Endothelial cell of umbilical vein (primary cell): ENCODE measurements at regions not wholly inside any gene's neighbourhood (a gene's known extent, or its start where the extent isn't known, plus 50 kb on each side); places are given as distances from the start of the nearest gene placed in this dataset.

ENCODE experiments used
- BruUV-seq: library from RNA; stranded (reverse); fragments of 400-500 nt; replicated peaks from 2 replicates; lab custom pipeline; 2021; lab: Mats Ljungman, UMichigan
- CTCF ChIA-PET: fragments of 300-600, 350-600 bp; sonication (Branson Sonifier 250); formaldehyde crosslinking; loops from one replicate; lab custom pipeline; 2021; ENCODE audit warnings: antibody characterized with exemption, inconsistent platforms; lab: Charles Lee
- POLR2A ChIA-PET: fragments of 300-600, 350-600 bp; sonication (Branson Sonifier 250); formaldehyde crosslinking; loops from one replicate; lab custom pipeline; 2021; ENCODE audit warnings: antibody characterized with exemption, inconsistent platforms; lab: Charles Lee
- DNase-seq: peaks from one replicate; pipeline ENCODE4 v3.0.0-alpha.2; 2011; ENCODE audit warnings: low read depth, low spot score
- FAIRE-seq: peaks from 2 replicates; lab custom pipeline; 2011; peaks lifted over from hg19 to GRCh38; lab: Jason Lieb, UNC
- H2AFZ ChIP-seq: 2 replicates; pipeline ENCODE4 v1.6.0; 2012; ENCODE audit warnings: low read depth, low read length, control low read depth, inconsistent platforms
- H3K27ac ChIP-seq: 2 replicates; pipeline ENCODE4 v1.5.1; 2011; ENCODE audit warnings: low read depth, mild to moderate bottlenecking, control low read depth, low read length, moderate library complexity; ENCODE audit not compliant: insufficient read depth
- H3K27me3 ChIP-seq, 2 experiments: 2 replicates each; pipeline versions ENCODE4 v1.6.0 to v1.6.1; 2011; ENCODE audit warnings: low read length in 2 of 2, mixed read lengths in 1 of 2; ENCODE audit not compliant: control insufficient read depth in 2 of 2, insufficient read depth in 2 of 2
- H3K36me3 ChIP-seq, 2 experiments: 2 replicates in 1 of 2; 3 replicates in 1 of 2; pipeline ENCODE4 v1.5.1; 2011; ENCODE audit warnings: low read length in 2 of 2, mild to moderate bottlenecking in 1 of 2, moderate library complexity in 1 of 2; ENCODE audit not compliant: control insufficient read depth in 2 of 2, insufficient read depth in 2 of 2; ENCODE audit errors: extremely low read depth in 1 of 2
- H3K4me1 ChIP-seq: 3 replicates; pipeline ENCODE4 v1.5.1; 2011; ENCODE audit warnings: mild to moderate bottlenecking, low read length; ENCODE audit not compliant: control insufficient read depth, insufficient read depth; ENCODE audit errors: extremely low read depth
- H3K4me2 ChIP-seq: 2 replicates; pipeline ENCODE4 v1.6.1; 2011; ENCODE audit warnings: low read length, control low read depth, mixed read lengths; ENCODE audit not compliant: insufficient read depth
- H3K4me3 ChIP-seq, 3 experiments: fragments of 200-600 bp in 1 of 3; sonication (generic), shearing (Covaris generic) in 1 of 3; replicated peaks in 1 of 3; 2 replicates each; pipeline ENCODE4 v1.5.1; 2011 to 2016; ENCODE audit warnings: control low read depth in 3 of 3, low read length in 3 of 3, mild to moderate bottlenecking in 2 of 3, inconsistent platforms in 1 of 3, low read depth in 1 of 3, moderate library complexity in 1 of 3; ENCODE audit not compliant: insufficient read depth in 1 of 3
- H3K79me2 ChIP-seq: 2 replicates; pipeline ENCODE4 v1.6.0; 2012; ENCODE audit warnings: low read length, inconsistent platforms; ENCODE audit not compliant: control insufficient read depth, insufficient read depth
- H3K9ac ChIP-seq: replicated peaks from 2 replicates; pipeline ENCODE3; 2011; ENCODE audit warnings: low read length, control low read depth; ENCODE audit not compliant: insufficient read depth; ENCODE audit errors: extremely low read depth
- H3K9me1 ChIP-seq: replicated peaks from 3 replicates; pipeline ENCODE4 v1.6.0; 2011; ENCODE audit warnings: mild to moderate bottlenecking, low read length; ENCODE audit not compliant: control insufficient read depth, insufficient read depth; ENCODE audit errors: extremely low read depth
- H3K9me3 ChIP-seq: replicated peaks from 2 replicates; pipeline ENCODE4 v1.5.1; 2012; ENCODE audit warnings: low read length, inconsistent platforms; ENCODE audit not compliant: control insufficient read depth, insufficient read depth
- H4K20me1 ChIP-seq: replicated peaks from 2 replicates; pipeline ENCODE3; 2011; ENCODE audit warnings: mild to moderate bottlenecking, low read length; ENCODE audit not compliant: control insufficient read depth, insufficient read depth; ENCODE audit errors: extremely low read depth
- CTCF ChIP-seq, 2 donors: IDR thresholded peaks; 1 replicate in 1 of 2; 2 replicates in 1 of 2; pipeline ENCODE4 v1.5.1; 2011; ENCODE audit warnings: low read length in 2 of 2, mild to moderate bottlenecking in 2 of 2, moderate library complexity in 2 of 2, control low read depth in 1 of 2, inconsistent platforms in 1 of 2, low read depth in 1 of 2; ENCODE audit not compliant: insufficient read depth in 1 of 2; ENCODE audit errors: extremely low read depth in 1 of 2
- EZH2 ChIP-seq: IDR thresholded peaks from 2 replicates; pipeline ENCODE4 v1.6.1; 2012; ENCODE audit warnings: borderline replicate concordance, low read depth, mild to moderate bottlenecking, moderate library complexity, low read length, inconsistent platforms; ENCODE audit not compliant: severe bottlenecking
- FOS ChIP-seq: IDR thresholded peaks from 2 replicates; pipeline ENCODE4 v1.6.1; 2011; ENCODE audit warnings: mild to moderate bottlenecking, low read length, moderate library complexity, borderline replicate concordance; ENCODE audit not compliant: insufficient read depth
- GATA2 ChIP-seq: IDR thresholded peaks from 2 replicates; pipeline ENCODE4 v1.7.0; 2011; ENCODE audit warnings: low read depth, mild to moderate bottlenecking, moderate library complexity, mixed read lengths, low read length; ENCODE audit not compliant: insufficient read length, insufficient read depth
- JUN ChIP-seq: IDR thresholded peaks from 2 replicates; pipeline ENCODE4 v1.6.1; 2011; ENCODE audit warnings: borderline replicate concordance, low read depth; ENCODE audit not compliant: insufficient read length, insufficient read depth
- MAX ChIP-seq: IDR thresholded peaks from 2 replicates; pipeline ENCODE4 v1.6.1; 2011; ENCODE audit not compliant: insufficient read depth, insufficient read length
- MYC ChIP-seq: IDR thresholded peaks from one replicate; pipeline ENCODE4 v1.6.1; 2011; ENCODE audit warnings: mild to moderate bottlenecking, low read depth, low read length
- POLR2A ChIP-seq: IDR thresholded peaks from 2 replicates; pipeline ENCODE4 v1.6.1; 2012; ENCODE audit warnings: low read depth, mild to moderate bottlenecking, control low read depth, low read length
- POLR2AphosphoS5 ChIP-seq: IDR thresholded peaks from 2 replicates; pipeline ENCODE4 v1.6.1; 2012; ENCODE audit warnings: low read depth, mild to moderate bottlenecking, control low read depth, low read length, moderate library complexity; ENCODE audit not compliant: insufficient read depth
- dilution Hi-C: fragments of 300-500 bp; cut with MboI; formaldehyde crosslinking; loops from one replicate; pipeline ENCODE4 v1.15.0; 2019; ENCODE audit warnings: low sequenced_read_pairs; ENCODE audit not compliant: extremely low pct_ligation_motif_present
- intact Hi-C: fragments of 100-400 bp; cut with micrococcal nuclease; formaldehyde crosslinking; loops from one replicate; pipeline ENCODE4 v1.10.0; 2022

GRCh38 chr3:86605166-86605565 is 385.8 kb downstream of the VGLL3 start:
- Histone ChIP-seq H3K4me3 (no peak overlapping the region), H3K9me3 (peaks cover 2% of the 10 kb centered on the region), H3K4me2 (no peak overlapping the region), H2AFZ (no peak overlapping the region), H3K9me1 (no peaks in the 10 kb centered on the region), H3K27me3 (no peaks in the 10 kb centered on the region), H3K4me1 (no peaks in the 10 kb centered on the region), H3K9ac (no peak overlapping the region), H4K20me1 (no peaks in the 10 kb centered on the region), H3K27ac (no peak overlapping the region), H3K79me2 (no peaks in the 10 kb centered on the region), H3K36me3 (no peaks in the 10 kb centered on the region)
- dilution Hi-C loops: no loop called here
- no TSS peak for BruUV-seq
- TF ChIP-seq JUN (no peak), EZH2 (no peak), POLR2AphosphoS5 (no peak), POLR2A (no peak), FOS (no peak), CTCF (IDR thresholded peaks at IDR 0.05; ENCODE audit: extremely low read depth in 1 of 2, insufficient read depth in 1 of 2, low read depth in 1 of 2, low read length in 2 of 2) (no peak), MAX (no peak), MYC (no peak), GATA2 (no peak)
- ChIA-PET POLR2A (no interaction called here), CTCF (no interaction called here)
- intact Hi-C loops: no loop called here
- DNase-seq (no peak), FAIRE-seq (no peak)
